Activated T-helper 17 cell treated with anti-CD3 and anti-CD28 coated beads, Interleukin-2, amount 50 U/mL, for 72 hours (primary cell): ENCODE measurements at regions not wholly inside any gene's neighbourhood (a gene's known extent, or its start where the extent isn't known, plus 50 kb on each side); places are given as distances from the start of the nearest gene placed in this dataset.

Source experiments
- ATAC-seq: fragments of 150-1000 bp; cut with Tn5 transposase; replicated peaks from 2 replicates; pipeline ENCODE4 v1.10.0; 2021; ENCODE audit warnings: mild to moderate bottlenecking, moderate library complexity
- H3K27ac Mint-ChIP-seq: one replicate; pipeline ENCODE4 v1.8.0; 2022; ENCODE audit warnings: mixed read lengths
- H3K27me3 Mint-ChIP-seq: one replicate; pipeline ENCODE4 v1.8.0; 2022; ENCODE audit warnings: mixed read lengths
- H3K36me3 Mint-ChIP-seq: one replicate; pipeline ENCODE4 v1.8.0; 2022; ENCODE audit warnings: low read depth, mild to moderate bottlenecking, mixed read lengths
- H3K4me1 Mint-ChIP-seq: one replicate; pipeline ENCODE4 v1.8.0; 2022; ENCODE audit warnings: mixed read lengths
- H3K4me3 Mint-ChIP-seq: one replicate; pipeline ENCODE4 v1.8.0; 2022; ENCODE audit warnings: mild to moderate bottlenecking, mixed read lengths
- H3K9me3 Mint-ChIP-seq: one replicate; pipeline ENCODE4 v1.8.0; 2022; ENCODE audit warnings: mixed read lengths

GRCh38 chr4:152099981-152100378 lies 339.2 kb upstream of the GATB start:
- H3K27me3 Mint-ChIP-seq, result no peaks in the 10 kb centered on the region
- peak overlapping the region; percentile 89 for H3K4me3 Mint-ChIP-seq

GRCh38 chr4:152099555-152099954 lies 338.7 kb upstream of the GATB start:
- peak overlapping the region; percentile 95 for H3K27ac Mint-ChIP-seq
- no peak for ATAC-seq
- H3K4me3 Mint-ChIP-seq, result peak overlapping the region; percentile 89
- no peaks in the 10 kb centered on the region for H3K9me3 Mint-ChIP-seq
- no peaks in the 10 kb centered on the region for H3K27me3 Mint-ChIP-seq
- H3K36me3 Mint-ChIP-seq, result peaks cover 6% of the 10 kb centered on the region
- H3K4me1 Mint-ChIP-seq, result peaks cover 66% of the 10 kb centered on the region

More at GRCh38 chr4:152099981-152100378, 339.2 kb upstream of the GATB start:
- peak; percentile 1 for ATAC-seq
- peaks cover 66% of the 10 kb centered on the region for H3K4me1 Mint-ChIP-seq
- peaks cover 6% of the 10 kb centered on the region for H3K36me3 Mint-ChIP-seq
- H3K9me3 Mint-ChIP-seq, result no peaks in the 10 kb centered on the region
- peak overlapping the region; percentile 95 for H3K27ac Mint-ChIP-seq

- Mint-ChIP-seq H3K4me3 (peak overlapping the region; percentile 89), H3K27ac (peak overlapping the region; percentile 95), H3K9me3 (no peaks in the 10 kb centered on the region), H3K4me1 (peaks cover 70% of the 10 kb centered on the region), H3K36me3 (peaks cover 6% of the 10 kb centered on the region), H3K27me3 (no peaks in the 10 kb centered on the region)
- ATAC-seq, result no peak
Measured at GRCh38 chr4:152099061-152099425, 338.2 kb upstream of the GATB start.

GRCh38 chr4:152098365-152099060 lies 337.7 kb upstream of the GATB start:
- peak overlapping the region; percentile 95 for H3K27ac Mint-ChIP-seq
- ATAC-seq, result no peak

GRCh38 chr4:152097371-152097770 lies 336.6 kb upstream of the GATB start:
- Mint-ChIP-seq H3K27ac (peak overlapping the region; percentile 75), H3K36me3 (peaks cover 6% of the 10 kb centered on the region), H3K27me3 (no peaks in the 10 kb centered on the region), H3K4me1 (peaks cover 61% of the 10 kb centered on the region), H3K9me3 (no peaks in the 10 kb centered on the region), H3K4me3 (peak overlapping the region; percentile 1)
- no peak for ATAC-seq

More at GRCh38 chr4:152098365-152099060, 337.7 kb upstream of the GATB start:
- peak overlapping the region; percentile 89 for H3K4me3 Mint-ChIP-seq
- no peaks in the 10 kb centered on the region for H3K9me3 Mint-ChIP-seq
- peaks cover 6% of the 10 kb centered on the region for H3K36me3 Mint-ChIP-seq
- H3K27me3 Mint-ChIP-seq, result no peaks in the 10 kb centered on the region
- H3K4me1 Mint-ChIP-seq, result peaks cover 70% of the 10 kb centered on the region

- peak; percentile 1 for ATAC-seq
- Mint-ChIP-seq H3K27ac (peak overlapping the region; percentile 75), H3K36me3 (peaks cover 3% of the 10 kb centered on the region), H3K4me3 (no peak overlapping the region), H3K27me3 (no peaks in the 10 kb centered on the region), H3K9me3 (no peaks in the 10 kb centered on the region), H3K4me1 (peaks cover 45% of the 10 kb centered on the region)
Measured at GRCh38 chr4:152095701-152096070, 334.9 kb upstream of the GATB start.

- Mint-ChIP-seq H3K27me3 (no peaks in the 10 kb centered on the region), H3K27ac (peak overlapping the region; percentile 75), H3K4me1 (peaks cover 39% of the 10 kb centered on the region), H3K9me3 (no peaks in the 10 kb centered on the region), H3K4me3 (no peak overlapping the region), H3K36me3 (no peaks in the 10 kb centered on the region)
- peak; percentile 26 for ATAC-seq
Measured at GRCh38 chr4:152094970-152095700, 334.3 kb upstream of the GATB start.

GRCh38 chr4:152091405-152091804 lies 330.6 kb upstream of the GATB start:
- ATAC-seq, result no peak
- H3K27me3 Mint-ChIP-seq, result no peaks in the 10 kb centered on the region
- no peak overlapping the region for H3K4me3 Mint-ChIP-seq
- H3K27ac Mint-ChIP-seq, result no peak overlapping the region
- H3K9me3 Mint-ChIP-seq, result no peaks in the 10 kb centered on the region
- no peaks in the 10 kb centered on the region for H3K36me3 Mint-ChIP-seq
- H3K4me1 Mint-ChIP-seq, result peaks cover 29% of the 10 kb centered on the region

GRCh38 chr4:152090543-152090942 lies 329.7 kb upstream of the GATB start:
- Mint-ChIP-seq H3K27me3 (no peaks in the 10 kb centered on the region), H3K9me3 (no peaks in the 10 kb centered on the region), H3K4me3 (no peak overlapping the region), H3K36me3 (no peaks in the 10 kb centered on the region), H3K27ac (no peak overlapping the region), H3K4me1 (peaks cover 26% of the 10 kb centered on the region)
- ATAC-seq, result no peak

GRCh38 chr4:152089584-152089983 lies 328.8 kb upstream of the GATB start:
- Mint-ChIP-seq H3K36me3 (no peaks in the 10 kb centered on the region), H3K27ac (peak overlapping the region; percentile 10), H3K9me3 (no peaks in the 10 kb centered on the region), H3K4me3 (no peak overlapping the region), H3K4me1 (peaks cover 24% of the 10 kb centered on the region), H3K27me3 (no peaks in the 10 kb centered on the region)
- ATAC-seq, result no peak

- Mint-ChIP-seq H3K36me3 (no peaks in the 10 kb centered on the region), H3K4me1 (peaks cover 17% of the 10 kb centered on the region), H3K4me3 (no peak overlapping the region), H3K27me3 (no peaks in the 10 kb centered on the region), H3K27ac (no peak overlapping the region), H3K9me3 (no peaks in the 10 kb centered on the region)
- no peak for ATAC-seq
Measured at GRCh38 chr4:152087335-152087734, 326.5 kb upstream of the GATB start.

GRCh38 chr4:152085657-152086056 lies 324.9 kb upstream of the GATB start:
- no peaks in the 10 kb centered on the region for H3K27me3 Mint-ChIP-seq
- H3K27ac Mint-ChIP-seq, result no peak overlapping the region
- H3K9me3 Mint-ChIP-seq, result no peaks in the 10 kb centered on the region
- H3K36me3 Mint-ChIP-seq, result no peaks in the 10 kb centered on the region
- no peak for ATAC-seq
- no peak overlapping the region for H3K4me3 Mint-ChIP-seq
- H3K4me1 Mint-ChIP-seq, result peaks cover 27% of the 10 kb centered on the region

- Mint-ChIP-seq H3K4me1 (peaks cover 26% of the 10 kb centered on the region), H3K9me3 (no peaks in the 10 kb centered on the region), H3K27me3 (no peaks in the 10 kb centered on the region), H3K36me3 (no peaks in the 10 kb centered on the region), H3K4me3 (no peak overlapping the region), H3K27ac (no peak overlapping the region)
- no peak for ATAC-seq
Measured at GRCh38 chr4:152083338-152083737, 322.5 kb upstream of the GATB start.

- Mint-ChIP-seq H3K36me3 (no peaks in the 10 kb centered on the region), H3K4me3 (peak overlapping the region; percentile 0), H3K27ac (no peak overlapping the region), H3K9me3 (peaks cover 4% of the 10 kb centered on the region), H3K27me3 (no peaks in the 10 kb centered on the region), H3K4me1 (peaks cover 26% of the 10 kb centered on the region)
- ATAC-seq, result peak; percentile 83
Measured at GRCh38 chr4:152081024-152081423, 320.2 kb upstream of the GATB start.
